CD1c-positive myeloid dendritic cell (primary cell): ENCODE measurements at regions not wholly inside any gene's neighbourhood (a gene's known extent, or its start where the extent isn't known, plus 50 kb on each side); places are given as distances from the start of the nearest gene placed in this dataset.
A peak's percentile ranks its signal among the peaks of the same experiment; 100 is the strongest.

Source experiments
- DNase-seq: peaks from one replicate; pipeline ENCODE4 v3.0.0-alpha.2; 2016; ENCODE audit errors: extremely low spot score

GRCh38 chr1:185581020-185581419 lies 153.2 kb upstream of the HMCN1 start:
- no peak for DNase-seq

DNA sequence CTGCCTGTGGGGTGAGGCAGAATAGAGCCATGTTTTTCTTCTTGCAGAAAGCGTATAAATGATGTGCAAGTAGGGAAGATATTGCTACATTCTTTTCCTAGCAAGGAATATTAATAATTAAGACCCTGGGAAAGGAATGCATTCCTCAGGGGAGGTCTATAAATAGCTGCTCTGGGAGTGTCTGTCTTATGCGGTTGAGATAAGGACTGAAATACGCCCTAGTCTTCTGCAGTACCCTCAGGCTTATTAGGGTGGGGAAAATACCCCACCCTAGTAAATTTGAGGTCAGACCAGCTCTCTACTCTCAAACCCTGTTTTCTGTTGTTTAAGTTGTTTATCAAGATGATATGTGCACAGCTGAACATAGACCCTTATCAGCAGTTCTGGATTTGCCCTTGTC lies 155.9 kb upstream of the HMCN1 start:
- no peak for DNase-seq

- DNase-seq: no peak
These were observed 159.9 kb upstream of the HMCN1 start for GRCh38 chr1:185574139-185574875.

- peak; percentile 42 for DNase-seq
These were observed 160.5 kb upstream of the HMCN1 start for GRCh38 chr1:185573677-185574076.

DNA sequence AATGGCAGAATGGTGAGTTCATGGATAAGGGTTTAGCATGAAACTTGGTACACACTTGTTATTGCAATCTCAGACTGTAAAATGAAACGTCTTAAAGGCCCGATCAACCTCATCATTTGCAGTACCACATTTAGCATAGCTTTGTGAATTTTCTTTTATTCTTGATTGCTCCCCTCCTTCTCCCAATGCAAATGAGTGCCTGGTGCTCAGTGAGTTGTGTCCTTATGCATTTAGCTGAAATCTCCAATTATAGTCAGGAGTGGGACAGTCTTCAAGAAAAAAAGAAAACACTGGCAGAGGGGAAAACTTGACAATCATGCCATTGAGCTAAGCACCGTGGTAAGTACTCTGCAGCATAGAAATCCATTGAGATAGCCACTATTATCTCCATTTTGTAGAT lies 161.0 kb upstream of the HMCN1 start:
- no peak for DNase-seq

DNA sequence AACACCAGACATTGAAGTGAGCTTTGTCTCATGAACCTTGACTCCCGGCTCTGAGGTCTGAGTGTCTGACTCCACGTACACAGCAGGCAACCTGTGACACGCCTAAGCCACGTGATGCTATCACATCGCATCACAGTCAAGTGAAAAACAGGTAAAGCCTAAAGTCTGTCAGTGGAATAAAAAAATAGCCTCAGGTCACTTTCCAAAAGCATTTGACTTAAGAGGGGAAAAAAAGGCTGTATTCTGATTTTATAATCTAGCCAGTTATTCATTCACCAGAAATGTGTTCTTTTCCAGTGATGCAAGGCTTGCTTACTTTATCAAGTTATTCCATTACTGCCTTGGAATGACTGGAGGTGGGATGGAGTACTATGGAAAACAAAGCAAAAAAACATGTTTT lies 163.2 kb upstream of the HMCN1 start:
- DNase-seq: no peak

DNA sequence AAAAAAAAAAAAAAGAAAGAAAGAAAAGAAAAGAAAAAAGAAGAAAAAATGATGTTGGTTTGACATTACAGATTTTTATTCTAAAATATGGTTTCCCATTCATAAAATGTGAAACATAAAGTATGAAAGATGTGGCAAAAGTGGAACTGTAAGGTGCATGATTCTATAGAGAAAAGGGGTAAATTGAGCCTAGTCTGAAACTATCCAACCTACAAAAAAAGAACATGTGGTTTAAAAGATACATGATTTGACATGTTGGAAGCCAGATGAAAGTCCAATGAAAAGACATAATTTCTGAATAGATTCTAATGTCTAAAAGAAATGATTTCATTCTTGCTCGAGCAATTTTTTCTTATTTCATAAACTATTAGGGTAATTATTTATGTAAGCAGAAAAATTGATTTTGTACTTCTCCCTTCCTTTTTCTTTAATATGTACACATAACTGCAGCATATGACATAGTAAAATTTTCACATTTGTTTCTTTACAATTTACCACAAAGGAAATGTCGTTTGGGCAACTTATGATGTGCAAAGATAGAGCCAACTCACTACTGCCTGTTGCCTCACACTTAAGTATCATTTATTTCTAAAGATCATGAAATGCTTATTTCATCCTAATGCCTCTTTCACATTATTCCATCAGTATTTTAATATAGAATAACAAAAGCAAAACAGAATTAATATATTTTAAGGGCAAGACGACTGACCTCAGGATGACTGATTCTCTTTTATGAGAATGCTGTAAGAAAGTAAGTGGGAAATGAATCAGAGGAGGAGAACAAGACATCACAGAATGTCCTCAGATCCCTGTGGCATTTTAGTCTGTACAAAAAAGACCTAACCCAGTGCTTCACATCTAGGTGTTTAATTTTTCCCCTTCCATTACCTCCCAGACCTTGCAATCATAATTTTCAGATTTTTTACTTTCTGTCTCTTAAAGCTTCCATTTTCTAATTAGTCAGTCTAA lies 165.8 kb upstream of the HMCN1 start:
- peak; percentile 26 for DNase-seq

DNA sequence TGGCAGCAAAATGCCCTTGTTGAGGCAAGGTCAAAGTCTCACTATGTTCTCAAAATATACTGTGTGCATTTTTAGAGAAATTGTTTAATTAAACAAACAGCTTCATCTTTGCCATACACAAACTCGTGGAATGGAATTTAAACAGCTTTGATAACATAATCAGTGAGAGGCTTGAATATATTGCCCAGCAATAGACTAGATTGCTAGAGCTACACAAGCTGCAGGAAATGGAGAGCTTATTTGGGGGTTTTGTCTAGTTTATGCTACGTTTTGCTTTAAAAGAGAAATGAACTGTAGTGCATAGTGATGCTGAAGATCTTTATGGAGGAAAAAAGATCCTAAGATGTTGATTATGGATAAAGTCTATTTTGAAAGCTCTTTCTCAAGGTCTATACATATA lies 166.8 kb upstream of the HMCN1 start:
- no peak for DNase-seq

- DNase-seq: peak; percentile 78
These were observed 167.2 kb upstream of the HMCN1 start for GRCh38 chr1:185566995-185567394.

DNA sequence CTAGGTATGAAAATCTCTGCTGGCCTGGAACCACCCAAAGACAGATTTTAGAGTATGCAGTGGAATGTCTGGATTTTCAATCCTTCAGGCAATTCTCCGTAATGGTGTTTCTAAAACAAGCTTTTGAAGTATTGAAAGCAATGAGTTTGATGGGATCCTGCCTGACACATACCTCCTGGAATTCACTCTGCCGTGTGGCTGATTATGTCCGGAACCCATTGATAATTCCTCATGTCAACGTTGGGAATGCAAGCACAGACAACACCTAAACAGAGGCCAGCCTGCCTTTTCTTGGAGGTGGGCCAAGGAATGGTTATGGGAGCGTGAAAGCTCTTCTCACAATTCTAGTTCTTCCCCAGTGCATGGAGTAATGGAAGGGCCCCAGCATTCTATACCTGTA lies 168.9 kb upstream of the HMCN1 start:
- DNase-seq: no peak

- DNase-seq: no peak
These were observed 169.4 kb upstream of the HMCN1 start for GRCh38 chr1:185564816-185565215.

DNA sequence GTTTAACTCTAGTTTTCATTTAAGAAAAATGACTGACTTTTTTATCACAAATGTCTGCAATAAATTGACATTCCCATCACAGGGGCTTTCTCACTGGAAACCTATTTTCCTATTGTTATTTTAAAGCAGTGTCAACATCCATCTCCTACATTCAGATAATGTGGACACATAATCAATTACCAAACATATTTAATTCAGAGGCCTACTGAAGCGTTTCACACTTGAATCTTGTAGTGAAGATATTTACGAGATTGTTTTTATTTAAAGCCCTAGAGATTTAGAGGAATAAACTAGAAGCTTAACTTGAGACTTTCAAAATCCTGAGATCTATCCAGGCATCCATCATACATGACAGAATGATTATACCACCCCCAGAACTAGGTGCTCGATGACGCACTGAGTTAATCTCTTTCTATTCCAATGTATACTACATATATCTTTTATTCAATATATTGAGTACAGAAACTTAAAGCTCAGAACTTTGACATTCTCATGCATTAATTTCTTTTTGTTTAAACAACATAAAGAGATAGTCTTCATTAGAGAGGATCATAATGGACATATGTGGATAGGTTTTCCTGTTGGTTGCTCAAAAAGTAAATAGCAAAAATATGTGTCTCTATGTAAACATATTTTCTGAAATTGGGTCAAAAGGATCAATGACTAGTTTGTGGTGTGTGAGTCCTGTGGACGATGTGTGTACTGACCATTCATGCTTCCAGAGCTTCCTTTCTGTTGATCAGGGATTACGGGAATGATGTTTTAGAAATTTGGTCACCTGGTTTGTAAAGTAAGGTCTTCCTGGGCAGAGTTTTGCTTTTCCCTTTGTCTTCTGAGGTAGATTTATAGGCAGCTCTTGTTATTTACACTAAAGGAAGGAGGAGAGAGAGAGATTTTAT lies 171.5 kb upstream of the HMCN1 start:
- DNase-seq: no peak

GRCh38 chr1:185561629-185562028 lies 172.6 kb upstream of the HMCN1 start:
- DNase-seq: peak; percentile 40

DNA sequence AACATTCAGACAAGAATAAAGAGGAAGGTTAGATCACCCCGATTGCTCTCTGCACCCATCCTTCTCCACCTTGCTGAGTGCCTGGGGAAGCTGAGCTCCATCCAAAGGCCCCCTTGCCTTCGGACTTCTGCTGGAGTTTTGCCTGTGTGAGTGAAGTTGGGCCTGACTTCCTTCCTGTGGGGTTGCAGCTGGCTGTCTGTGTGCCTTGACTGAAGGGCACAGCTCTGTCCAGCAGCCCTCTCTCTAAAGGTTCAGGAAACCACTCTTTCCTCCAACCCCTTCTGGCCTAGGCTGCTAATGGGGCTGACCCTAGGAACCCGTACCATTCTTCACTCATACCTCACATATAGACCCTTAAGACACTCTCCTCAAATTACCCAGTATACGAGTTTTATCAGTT lies 173.4 kb upstream of the HMCN1 start:
- no peak for DNase-seq

DNA sequence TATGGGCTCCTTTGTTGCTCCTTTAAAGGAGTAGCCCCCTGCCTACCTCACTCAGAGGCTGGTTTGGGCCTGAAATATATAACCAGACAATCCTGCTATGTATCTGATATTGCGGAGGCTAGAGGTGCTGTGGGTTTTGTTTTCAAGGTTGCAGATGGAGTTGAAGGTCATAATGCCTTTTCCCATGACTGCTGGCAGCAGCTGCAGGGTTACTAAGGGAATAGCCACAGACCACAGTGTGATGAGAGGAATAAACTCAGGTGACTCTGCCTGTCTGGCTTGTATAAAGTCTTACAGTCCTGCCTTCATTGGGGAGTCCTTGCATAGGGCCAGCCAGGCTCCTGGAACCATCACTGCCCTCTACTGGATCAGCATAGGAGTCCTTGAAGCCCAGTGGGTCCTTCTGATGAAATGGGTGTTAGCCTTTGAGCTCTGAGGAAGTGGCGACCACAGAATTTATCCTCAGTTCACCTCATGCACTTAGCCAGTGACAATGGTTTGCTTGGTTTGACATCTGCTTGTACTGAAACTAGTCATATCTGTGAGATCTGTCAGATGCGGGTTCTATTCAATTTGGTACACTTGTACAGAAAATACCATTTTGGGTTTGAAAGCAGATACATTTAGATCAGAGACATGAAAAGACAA lies 174.4 kb upstream of the HMCN1 start:
- DNase-seq: peak; percentile 70

- no peak for DNase-seq
These were observed 175.0 kb upstream of the HMCN1 start for GRCh38 chr1:185559151-185559550.

DNA sequence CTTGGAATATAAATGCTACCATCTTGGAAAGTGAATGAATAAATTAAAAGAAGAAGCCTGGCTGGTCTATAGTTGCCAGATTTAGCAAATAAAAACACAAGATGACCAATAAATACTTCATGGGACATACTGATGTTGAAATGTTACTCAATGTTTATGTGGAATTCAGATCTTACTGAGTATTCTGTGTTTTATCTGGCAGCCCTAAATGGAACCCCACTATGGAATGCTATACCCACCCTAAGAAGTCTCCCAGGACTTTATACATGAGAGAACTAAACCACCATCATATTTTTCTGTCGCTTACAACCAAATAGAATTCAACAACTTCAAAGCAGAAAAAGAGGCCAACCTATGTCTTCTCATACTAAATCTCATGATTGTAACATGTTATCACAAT lies 177.6 kb upstream of the HMCN1 start:
- DNase-seq: no peak

GRCh38 chr1:185555743-185556142 lies 178.4 kb upstream of the HMCN1 start:
- no peak for DNase-seq

DNA sequence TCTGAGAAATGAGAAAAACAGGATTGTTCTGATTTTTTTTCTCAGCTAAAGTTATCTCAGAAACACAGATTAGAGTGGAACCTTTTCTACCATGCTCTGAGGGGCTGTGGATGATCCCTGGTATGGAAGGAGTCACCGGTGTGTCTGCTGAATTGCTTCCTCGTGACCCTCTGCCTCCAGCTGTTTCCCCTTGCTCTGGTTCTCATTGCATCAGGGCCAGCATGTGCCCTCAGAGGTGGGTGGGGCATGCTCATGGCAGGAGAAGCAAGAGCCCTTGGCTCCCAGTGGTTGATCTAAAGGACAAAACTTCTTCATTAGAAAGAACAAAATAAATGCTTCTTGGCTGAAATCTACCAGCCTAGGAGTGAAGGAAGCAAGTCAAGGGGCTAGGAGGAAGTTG lies 183.2 kb upstream of the HMCN1 start:
- peak; percentile 40 for DNase-seq

DNA sequence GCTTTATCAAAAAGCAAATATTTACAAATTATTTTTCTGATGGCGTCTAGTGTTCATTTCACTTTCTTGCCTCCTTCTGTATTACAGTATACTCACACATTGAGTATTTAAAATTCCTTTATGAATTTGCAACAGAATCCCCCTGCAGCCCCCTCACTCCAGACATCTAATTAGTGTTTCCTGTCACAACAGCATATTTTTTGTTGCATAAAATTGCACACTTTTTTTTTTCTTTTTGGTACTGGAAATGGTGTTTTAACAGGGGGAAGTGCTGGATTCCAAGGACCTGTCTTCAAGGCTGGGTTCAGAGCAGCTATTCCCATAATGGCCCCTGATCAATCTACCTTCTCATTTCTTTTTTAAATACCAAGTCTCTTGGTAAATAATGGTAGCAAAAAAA lies 184.3 kb upstream of the HMCN1 start:
- DNase-seq: no peak

DNA sequence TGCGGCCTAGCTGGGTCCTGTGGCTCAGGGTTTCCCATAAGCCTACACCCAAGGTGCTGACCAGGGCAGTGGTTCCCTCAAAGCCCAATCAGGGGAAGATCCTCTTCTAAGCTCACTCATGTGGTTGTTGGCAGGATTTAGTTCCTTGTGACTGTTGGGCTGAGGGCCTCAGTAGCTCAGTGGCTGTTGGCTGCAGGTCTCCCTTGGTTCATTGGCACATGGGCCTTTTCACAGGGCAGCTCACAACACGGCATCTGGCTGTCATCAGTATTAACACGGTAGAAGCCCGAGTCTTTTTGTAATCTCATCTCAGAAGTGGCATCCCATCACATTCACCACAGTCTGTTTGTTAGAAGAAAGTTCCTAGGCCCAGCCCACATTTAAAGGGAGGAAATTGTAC lies 188.2 kb upstream of the HMCN1 start:
- no peak for DNase-seq
